Brain microvascular endothelial cell (primary cell): ENCODE measurements at regions not wholly inside any gene's neighbourhood (a gene's known extent, or its start where the extent isn't known, plus 50 kb on each side); places are given as distances from the start of the nearest gene placed in this dataset.

Experiments used
- DNase-seq: peaks from one replicate; pipeline ENCODE4 v3.0.0-alpha.2; 2020
- H3K27ac ChIP-seq: fragments of 250-450 bp; sonication (Bioruptor Pico); 2 replicates; pipeline ENCODE4 v1.5.1; 2020; ENCODE audit warnings: mild to moderate bottlenecking, moderate library complexity
- H3K27me3 ChIP-seq: fragments of 250-450 bp; sonication (Bioruptor Pico); replicated peaks from 2 replicates; pipeline ENCODE4 v1.5.1; 2020; ENCODE audit warnings: mild to moderate bottlenecking
- H3K36me3 ChIP-seq: fragments of 250-450 bp; sonication (Bioruptor Pico); replicated peaks from 2 replicates; pipeline ENCODE4 v1.5.1; 2020; ENCODE audit warnings: mild to moderate bottlenecking
- H3K4me3 ChIP-seq: 2 replicates; pipeline ENCODE4 v1.5.1; 2011; ENCODE audit warnings: low read depth, mild to moderate bottlenecking, control low read depth, low read length, moderate library complexity
- CTCF ChIP-seq: IDR thresholded peaks from 2 replicates; pipeline ENCODE4 v1.5.1; 2011; ENCODE audit warnings: low read depth, mild to moderate bottlenecking, moderate library complexity, low read length, control low read depth, inconsistent platforms; ENCODE audit errors: missing control alignments
- in situ Hi-C: cut with HindIII; loops from 2 replicates; pipeline ENCODE4 v1.10.0; 2017; ENCODE audit warnings: low sequenced_read_pairs, low pct_ligation_motif_present

DNA sequence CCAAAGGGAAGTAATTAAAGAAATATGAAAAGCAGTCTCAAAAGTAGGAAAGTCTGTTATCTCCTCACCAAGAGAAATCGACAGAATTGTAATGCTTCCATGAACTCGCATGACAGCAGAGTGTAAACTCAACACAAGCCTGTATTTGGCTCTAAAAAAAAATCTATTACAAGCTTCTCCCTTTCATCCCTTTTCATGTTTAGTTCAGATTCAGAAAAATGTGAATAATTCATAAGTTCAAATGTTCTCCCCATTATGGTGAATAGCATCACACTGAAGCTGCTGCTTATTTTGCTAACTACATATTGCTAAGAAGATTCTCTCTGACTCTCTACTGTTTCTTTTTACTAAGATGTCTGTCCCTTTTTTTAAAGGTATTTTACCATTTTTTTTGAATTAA, 910.3 kb upstream of the MBL2 start:
- no peak for TF ChIP-seq CTCF
- in situ Hi-C loops, result no loop called here
- Histone ChIP-seq H3K27ac (no peak overlapping the region), H3K27me3 (no peaks in the 10 kb centered on the region), H3K36me3 (no peaks in the 10 kb centered on the region), H3K4me3 (no peak overlapping the region)
- no peak for DNase-seq

- no peak overlapping the region for H3K4me3 ChIP-seq
- H3K36me3 ChIP-seq, result no peaks in the 10 kb centered on the region
- DNase-seq, result no peak
- TF ChIP-seq CTCF, result no peak
- H3K27me3 ChIP-seq, result no peaks in the 10 kb centered on the region
- in situ Hi-C loops, result no loop called here
- H3K27ac ChIP-seq, result no peak overlapping the region
Observed at GRCh38 chr10:53682458-53682857, 909.9 kb upstream of the MBL2 start.

DNA sequence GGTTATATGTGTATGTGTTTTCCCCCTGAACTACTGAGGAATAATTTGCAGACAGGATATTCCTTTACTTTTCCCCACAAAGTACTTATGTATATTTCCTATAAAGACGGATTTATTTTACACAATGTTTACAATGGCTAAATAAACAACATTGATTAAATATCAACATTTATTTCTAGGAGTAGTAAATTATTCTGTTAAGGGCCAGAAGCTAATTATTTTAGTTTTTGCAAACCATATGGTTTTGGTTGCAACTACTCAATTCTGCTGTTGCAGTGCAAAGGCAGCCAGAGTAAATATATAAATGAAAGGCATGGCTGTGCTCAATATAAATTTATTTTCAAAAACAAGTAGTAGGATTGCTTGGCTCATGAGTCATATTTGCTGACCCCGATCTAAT, 907.1 kb upstream of the MBL2 start:
- no peak overlapping the region for H3K4me3 ChIP-seq
- H3K36me3 ChIP-seq, result no peaks in the 10 kb centered on the region
- no peak for TF ChIP-seq CTCF
- in situ Hi-C loops, result no loop called here
- no peak for DNase-seq
- H3K27ac ChIP-seq, result no peak overlapping the region
- H3K27me3 ChIP-seq, result no peaks in the 10 kb centered on the region

- Histone ChIP-seq H3K4me3 (no peak overlapping the region), H3K27me3 (no peaks in the 10 kb centered on the region), H3K36me3 (no peaks in the 10 kb centered on the region), H3K27ac (no peak overlapping the region)
- no peak for TF ChIP-seq CTCF
- no peak for DNase-seq
- in situ Hi-C loops, result no loop called here
Observed at GRCh38 chr10:53675177-53675576, 902.6 kb upstream of the MBL2 start.

DNA sequence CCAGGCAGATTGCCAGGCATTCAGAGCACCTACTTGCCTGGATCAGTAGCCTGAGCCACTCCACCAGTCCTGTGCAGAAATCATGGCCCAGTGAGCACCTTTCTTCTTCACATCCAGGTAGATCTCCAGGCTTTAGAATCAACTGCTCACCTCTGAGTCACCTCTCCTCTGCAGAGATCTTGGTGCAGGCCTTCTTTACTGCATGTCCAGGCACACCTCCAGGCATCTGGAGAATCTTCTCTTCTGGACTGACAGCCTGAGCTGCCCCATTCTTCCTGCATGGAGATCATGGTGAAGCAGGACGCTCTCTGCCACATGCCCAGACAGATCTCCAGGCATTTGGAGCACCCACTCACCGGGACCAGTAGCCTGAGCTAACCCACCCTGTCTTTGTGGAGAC, 894.5 kb upstream of the MBL2 start:
- no peak for DNase-seq
- Histone ChIP-seq H3K4me3 (no peak overlapping the region), H3K27ac (no peak overlapping the region), H3K36me3 (no peaks in the 10 kb centered on the region), H3K27me3 (no peaks in the 10 kb centered on the region)
- no peak for TF ChIP-seq CTCF
- in situ Hi-C loops, result no loop called here

- H3K4me3 ChIP-seq, result no peak overlapping the region
- H3K27me3 ChIP-seq, result no peaks in the 10 kb centered on the region
- in situ Hi-C loops, result no loop called here
- TF ChIP-seq CTCF, result no peak
- H3K27ac ChIP-seq, result no peak overlapping the region
- DNase-seq, result no peak
- H3K36me3 ChIP-seq, result no peaks in the 10 kb centered on the region
Observed at GRCh38 chr10:53664282-53665019, 891.9 kb upstream of the MBL2 start.
